ENCODE measurements at regions not wholly inside any gene's neighbourhood (a gene's known extent, or its start where the extent isn't known, plus 50 kb on each side); places are given as distances from the start of the nearest gene placed in this dataset.

GRCh38 chr15:98412852-98413251 is 235.5 kb upstream of the IGF1R start:
- TF ChIP-seq EZH2 (IDR thresholded peaks at IDR 0.05; ENCODE audit: low read depth), result no peak
- TF ChIP-seq CTCF (conservative IDR thresholded peaks at IDR 0.05), result no peak
- H3K4me1 ChIP-seq (replicated peaks; ENCODE audit: insufficient read depth), result no peaks in the 10 kb centered on the region
- peaks cover 77% of the 10 kb centered on the region for H3K27me3 ChIP-seq (ENCODE audit: insufficient read depth, low read depth)
- H2AFZ ChIP-seq, result no peak overlapping the region
- H3K27ac ChIP-seq, result no peak overlapping the region
- H3F3A ChIP-seq (ENCODE audit: insufficient read depth, low read depth), result no peaks in the 10 kb centered on the region
- no peaks in the 10 kb centered on the region for H3K36me3 ChIP-seq (ENCODE audit: low read depth)
- H3K4me3 ChIP-seq, result no peak overlapping the region
- ChIA-PET CTCF (no interaction called here), POLR2A (ENCODE audit: unreplicated experiment) (no interaction called here)
- BruUV-seq (replicated peaks), result no TSS peak
- no peaks in the 10 kb centered on the region for H4K20me1 ChIP-seq (ENCODE audit: insufficient read depth)
- H3K9me2 ChIP-seq (ENCODE audit: insufficient read depth), result no peaks in the 10 kb centered on the region
- no peaks in the 10 kb centered on the region for H3K9me3 ChIP-seq (ENCODE audit: insufficient read depth, low read depth)
- no peaks in the 10 kb centered on the region for H3K79me2 ChIP-seq (ENCODE audit: low read depth)
- no peak for DNase-seq
- no peak overlapping the region for H3K4me2 ChIP-seq
- intact Hi-C loops (cut with micrococcal nuclease; ENCODE audit: unreplicated experiment), result no loop called here

- Histone ChIP-seq H2AFZ (no peak overlapping the region), H3K27ac (no peak overlapping the region), H3K79me2 (ENCODE audit: low read depth) (no peaks in the 10 kb centered on the region), H3K36me3 (ENCODE audit: low read depth) (no peaks in the 10 kb centered on the region), H3K27me3 (ENCODE audit: insufficient read depth, low read depth) (peaks cover 87% of the 10 kb centered on the region), H4K20me1 (ENCODE audit: insufficient read depth) (no peaks in the 10 kb centered on the region), H3K4me1 (replicated peaks; ENCODE audit: insufficient read depth) (no peaks in the 10 kb centered on the region), H3K9me3 (ENCODE audit: insufficient read depth, low read depth) (no peaks in the 10 kb centered on the region), H3F3A (ENCODE audit: insufficient read depth, low read depth) (no peaks in the 10 kb centered on the region), H3K4me3 (no peak overlapping the region), H3K9me2 (ENCODE audit: insufficient read depth) (no peaks in the 10 kb centered on the region), H3K4me2 (no peak overlapping the region)
- ChIA-PET CTCF (no interaction called here), POLR2A (ENCODE audit: unreplicated experiment) (no interaction called here)
- TF ChIP-seq CTCF (conservative IDR thresholded peaks at IDR 0.05), result no peak
- BruUV-seq (replicated peaks), result no TSS peak
- intact Hi-C loops (cut with micrococcal nuclease; ENCODE audit: unreplicated experiment), result no loop called here
- no peak for DNase-seq
Measured at GRCh38 chr15:98413933-98414546, 234.3 kb upstream of the IGF1R start.

- no peak for TF ChIP-seq EZH2 (IDR thresholded peaks at IDR 0.05; ENCODE audit: low read depth)
- no peak for TF ChIP-seq CTCF (conservative IDR thresholded peaks at IDR 0.05)
- BruUV-seq (replicated peaks), result no TSS peak
- Histone ChIP-seq H4K20me1 (ENCODE audit: insufficient read depth) (no peaks in the 10 kb centered on the region), H3K4me3 (no peak overlapping the region), H2AFZ (no peak overlapping the region), H3K27ac (no peak overlapping the region), H3K9me2 (ENCODE audit: insufficient read depth) (no peaks in the 10 kb centered on the region), H3K4me2 (no peak overlapping the region), H3K9me3 (ENCODE audit: insufficient read depth, low read depth) (no peaks in the 10 kb centered on the region), H3F3A (ENCODE audit: insufficient read depth, low read depth) (no peaks in the 10 kb centered on the region), H3K27me3 (ENCODE audit: insufficient read depth, low read depth) (peaks cover 92% of the 10 kb centered on the region), H3K36me3 (ENCODE audit: low read depth) (no peaks in the 10 kb centered on the region), H3K79me2 (ENCODE audit: low read depth) (no peaks in the 10 kb centered on the region), H3K4me1 (replicated peaks; ENCODE audit: insufficient read depth) (no peaks in the 10 kb centered on the region)
- CTCF ChIA-PET, result no interaction called here
- DNase-seq, result no peak
- intact Hi-C loops (cut with micrococcal nuclease; ENCODE audit: unreplicated experiment), result no loop called here
- POLR2A ChIA-PET (ENCODE audit: unreplicated experiment), result no interaction called here
Measured at GRCh38 chr15:98416222-98416855, 232.0 kb upstream of the IGF1R start.
